Uterus (tissue), 2 donors: ENCODE measurements at regions not wholly inside any gene's neighbourhood (a gene's known extent, or its start where the extent isn't known, plus 50 kb on each side); places are given as distances from the start of the nearest gene placed in this dataset.

Source experiments
- CTCF ChIP-seq, 4 experiments: fragments of 200-600 bp in 2 of 4; fragments of 450-650 bp in 2 of 4; sonication (generic) in 2 of 4; IDR thresholded peaks; one replicate each; pipeline ENCODE4 v1.5.1; 2016 to 2019; ENCODE audit warnings: antibody characterized with exemption in 4 of 4, mild to moderate bottlenecking in 2 of 4, moderate library complexity in 1 of 4
- POLR2A ChIP-seq, 2 donors: fragments of 450-650 bp; IDR thresholded peaks; one replicate each; pipeline ENCODE4 v1.6.1; 2016; ENCODE audit warnings: antibody characterized with exemption in 2 of 2, mild to moderate bottlenecking in 1 of 2, moderate library complexity in 1 of 2

GRCh38 chr9:73468716-73469115, 317.1 kb downstream of the ANXA1 start:
- TF ChIP-seq POLR2A (IDR thresholded peaks at IDR 0.05) (no peak), CTCF (IDR thresholded peaks at IDR 0.05) (no peak)
